ENCODE measurements at regions not wholly inside any gene's neighbourhood (a gene's known extent, or its start where the extent isn't known, plus 50 kb on each side); places are given as distances from the start of the nearest gene placed in this dataset.

- no peak for DNase-seq (ENCODE audit: low spot score in 2 of 2)
- Histone ChIP-seq H3K27ac (no peak overlapping the region), H3K4me1 (no peaks in the 10 kb centered on the region), H3K9me3 (no peaks in the 10 kb centered on the region), H3K4me3 (no peak overlapping the region), H3K27me3 (no peaks in the 10 kb centered on the region), H3K36me3 (no peaks in the 10 kb centered on the region)
- intact Hi-C loops (cut with DNase I; ENCODE audit: low total_unique reads), result no loop called here
- TF ChIP-seq POLR2A (IDR thresholded peaks at IDR 0.05), result no peak
- TF ChIP-seq CTCF (IDR thresholded peaks at IDR 0.05), result no peak
- no peak for TF ChIP-seq POLR2AphosphoS5 (IDR thresholded peaks at IDR 0.05)
Observed at GRCh38 chrX:149992918-149993317, 54.6 kb upstream of the EOLA2 start.

- H3K4me3 ChIP-seq, result no peak overlapping the region
- H3K36me3 ChIP-seq, result no peaks in the 10 kb centered on the region
- no peaks in the 10 kb centered on the region for H3K4me1 ChIP-seq
- TF ChIP-seq POLR2AphosphoS5 (IDR thresholded peaks at IDR 0.05) (no peak), CTCF (IDR thresholded peaks at IDR 0.05) (no peak), POLR2A (IDR thresholded peaks at IDR 0.05) (no peak)
- no peaks in the 10 kb centered on the region for H3K9me3 ChIP-seq
- intact Hi-C loops (cut with DNase I; ENCODE audit: low total_unique reads), result no loop called here
- no peak for DNase-seq (ENCODE audit: low spot score in 2 of 2)
- H3K27ac ChIP-seq, result no peak overlapping the region
- H3K27me3 ChIP-seq, result no peaks in the 10 kb centered on the region
Observed at GRCh38 chrX:149993989-149994388, 55.7 kb upstream of the EOLA2 start.

- Histone ChIP-seq H3K36me3 (no peaks in the 10 kb centered on the region), H3K4me3 (no peak overlapping the region), H3K27me3 (no peaks in the 10 kb centered on the region), H3K9me3 (no peaks in the 10 kb centered on the region), H3K27ac (no peak overlapping the region), H3K4me1 (no peaks in the 10 kb centered on the region)
- intact Hi-C loops (cut with DNase I; ENCODE audit: low total_unique reads), result no loop called here
- no peak for DNase-seq (ENCODE audit: low spot score in 2 of 2)
- TF ChIP-seq POLR2A (IDR thresholded peaks at IDR 0.05) (no peak), POLR2AphosphoS5 (IDR thresholded peaks at IDR 0.05) (no peak), CTCF (IDR thresholded peaks at IDR 0.05) (no peak)
Observed at GRCh38 chrX:149996515-149996914, 58.2 kb upstream of the EOLA2 start.

- no peak for TF ChIP-seq CTCF (IDR thresholded peaks at IDR 0.05)
- TF ChIP-seq POLR2A (IDR thresholded peaks at IDR 0.05), result no peak
- no peak for TF ChIP-seq POLR2AphosphoS5 (IDR thresholded peaks at IDR 0.05)
- no peak overlapping the region for H3K4me3 ChIP-seq
- H3K27ac ChIP-seq, result no peak overlapping the region
- H3K4me1 ChIP-seq, result no peaks in the 10 kb centered on the region
- no peak for DNase-seq (ENCODE audit: low spot score in 2 of 2)
- H3K9me3 ChIP-seq, result no peaks in the 10 kb centered on the region
- H3K27me3 ChIP-seq, result no peaks in the 10 kb centered on the region
- H3K36me3 ChIP-seq, result no peaks in the 10 kb centered on the region
- intact Hi-C loops (cut with DNase I; ENCODE audit: low total_unique reads), result no loop called here
Observed at GRCh38 chrX:150005027-150005426, 66.7 kb upstream of the EOLA2 start.

GRCh38 chrX:150007356-150007755, 69.1 kb upstream of the EOLA2 start:
- H3K9me3 ChIP-seq, result no peaks in the 10 kb centered on the region

More at GRCh38 chrX:150007356-150007755, 69.1 kb upstream of the EOLA2 start:
- no peaks in the 10 kb centered on the region for H3K36me3 ChIP-seq
- H3K27me3 ChIP-seq, result no peaks in the 10 kb centered on the region
- no peak overlapping the region for H3K4me3 ChIP-seq
- H3K4me1 ChIP-seq, result no peaks in the 10 kb centered on the region
- intact Hi-C loops (cut with DNase I; ENCODE audit: low total_unique reads), result no loop called here
- DNase-seq (ENCODE audit: low spot score in 2 of 2), result no peak
- TF ChIP-seq CTCF (IDR thresholded peaks at IDR 0.05) (no peak), POLR2AphosphoS5 (IDR thresholded peaks at IDR 0.05) (no peak), POLR2A (IDR thresholded peaks at IDR 0.05) (no peak)
- no peak overlapping the region for H3K27ac ChIP-seq
